ENCODE measurements at regions not wholly inside any gene's neighbourhood (a gene's known extent, or its start where the extent isn't known, plus 50 kb on each side); places are given as distances from the start of the nearest gene placed in this dataset.
"Not testable (repeated sequence)": the region's sequence is repeated elsewhere in the genome, so short reads cannot be mapped to it uniquely, and the experiment has no call there.

DNA sequence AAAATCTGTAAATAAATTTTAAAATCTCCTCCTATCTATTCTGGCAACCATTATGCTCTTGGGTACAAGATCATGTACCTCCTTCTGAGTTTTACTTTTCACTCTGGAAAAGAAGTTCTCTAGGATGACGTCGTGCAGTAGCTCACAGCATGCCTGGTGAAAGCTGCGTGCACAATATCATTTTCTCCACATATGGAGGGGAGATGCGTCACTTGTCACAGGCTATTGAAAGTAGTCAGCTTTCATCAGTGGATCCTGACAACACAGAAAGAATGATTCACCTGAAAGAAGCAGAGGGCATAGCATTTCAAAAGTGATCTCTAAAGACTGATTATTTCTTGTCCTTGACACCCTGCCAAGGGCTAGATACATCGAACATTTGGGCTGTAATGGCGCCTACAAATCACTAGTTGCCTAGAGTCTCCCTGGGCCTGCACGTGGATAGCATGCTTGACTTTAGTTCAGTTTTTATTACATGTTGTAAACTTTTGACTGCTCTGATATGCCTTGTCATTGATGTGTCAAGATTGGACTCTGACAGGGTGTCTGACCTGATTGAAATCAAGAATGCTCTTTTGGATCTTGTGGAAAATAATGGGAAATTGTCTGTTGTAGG lies 1365.6 kb downstream of the OLFM4 start:
- Histone ChIP-seq H3K36me3 (no peaks in the 10 kb centered on the region), H3K9me3 (peaks cover 0 to under 1% (median 0%) of the 10 kb centered on the region in 4 donors), H3K27me3 (no peaks in the 10 kb centered on the region), H3K4me3 (no peak overlapping the region), H3K27ac (no peak overlapping the region), H3K4me1 (no peaks in the 10 kb centered on the region)
- DNase-seq, result no peak
- WGBS, 5 donors, result 67 to 81% (median 71%) methylated on average over 7 of the region's 7 CpGs
- intact Hi-C loops (cut with DNase I; ENCODE audit: low total_unique reads), result no loop called here
- TF ChIP-seq, protein P1, sequence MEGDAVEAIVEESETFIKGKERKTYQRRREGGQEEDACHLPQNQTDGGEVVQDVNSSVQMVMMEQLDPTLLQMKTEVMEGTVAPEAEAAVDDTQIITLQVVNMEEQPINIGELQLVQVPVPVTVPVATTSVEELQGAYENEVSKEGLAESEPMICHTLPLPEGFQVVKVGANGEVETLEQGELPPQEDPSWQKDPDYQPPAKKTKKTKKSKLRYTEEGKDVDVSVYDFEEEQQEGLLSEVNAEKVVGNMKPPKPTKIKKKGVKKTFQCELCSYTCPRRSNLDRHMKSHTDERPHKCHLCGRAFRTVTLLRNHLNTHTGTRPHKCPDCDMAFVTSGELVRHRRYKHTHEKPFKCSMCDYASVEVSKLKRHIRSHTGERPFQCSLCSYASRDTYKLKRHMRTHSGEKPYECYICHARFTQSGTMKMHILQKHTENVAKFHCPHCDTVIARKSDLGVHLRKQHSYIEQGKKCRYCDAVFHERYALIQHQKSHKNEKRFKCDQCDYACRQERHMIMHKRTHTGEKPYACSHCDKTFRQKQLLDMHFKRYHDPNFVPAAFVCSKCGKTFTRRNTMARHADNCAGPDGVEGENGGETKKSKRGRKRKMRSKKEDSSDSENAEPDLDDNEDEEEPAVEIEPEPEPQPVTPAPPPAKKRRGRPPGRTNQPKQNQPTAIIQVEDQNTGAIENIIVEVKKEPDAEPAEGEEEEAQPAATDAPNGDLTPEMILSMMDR (IDR thresholded peaks at IDR 0.05), result no peak
- TF ChIP-seq POLR2AphosphoS5 (IDR thresholded peaks at IDR 0.05) (no peak), EP300 (IDR thresholded peaks at IDR 0.05) (no peak), POLR2A (IDR thresholded peaks at IDR 0.05) (no peak)

DNA sequence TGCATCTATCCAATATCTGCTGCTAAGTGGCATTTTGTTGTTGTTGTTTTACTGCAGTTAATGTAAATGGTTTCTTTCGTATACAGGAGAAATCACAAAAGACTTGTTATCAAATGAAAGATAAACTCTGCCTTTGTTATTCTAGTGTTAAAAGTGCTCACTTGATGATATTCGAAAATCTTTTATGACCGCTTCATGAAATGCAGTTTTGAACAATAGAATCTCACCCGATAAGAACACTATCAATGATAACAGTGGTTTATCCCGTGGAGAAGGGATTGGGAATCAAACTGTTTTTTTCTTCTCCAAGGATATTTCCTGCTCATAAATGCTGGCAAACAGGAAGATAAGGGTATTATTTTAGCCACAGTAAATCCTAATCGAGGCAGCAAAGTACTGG lies 1366.3 kb downstream of the OLFM4 start:
- 30 to 56% (median 45%) methylated on average over 6 of the region's 6 CpGs for WGBS, 5 donors
- Histone ChIP-seq H3K27me3 (no peaks in the 10 kb centered on the region), H3K36me3 (no peaks in the 10 kb centered on the region), H3K9me3 (no peaks in the 10 kb centered on the region), H3K4me3 (no peak overlapping the region), H3K4me1 (no peaks in the 10 kb centered on the region), H3K27ac (no peak overlapping the region)
- TF ChIP-seq POLR2A (IDR thresholded peaks at IDR 0.05) (no peak), EP300 (IDR thresholded peaks at IDR 0.05) (no peak), POLR2AphosphoS5 (IDR thresholded peaks at IDR 0.05) (no peak)
- TF ChIP-seq, protein P1 (IDR thresholded peaks at IDR 0.05), result no peak
- DNase-seq, result no peak
- intact Hi-C loops (cut with DNase I; ENCODE audit: low total_unique reads), result no loop called here

DNA sequence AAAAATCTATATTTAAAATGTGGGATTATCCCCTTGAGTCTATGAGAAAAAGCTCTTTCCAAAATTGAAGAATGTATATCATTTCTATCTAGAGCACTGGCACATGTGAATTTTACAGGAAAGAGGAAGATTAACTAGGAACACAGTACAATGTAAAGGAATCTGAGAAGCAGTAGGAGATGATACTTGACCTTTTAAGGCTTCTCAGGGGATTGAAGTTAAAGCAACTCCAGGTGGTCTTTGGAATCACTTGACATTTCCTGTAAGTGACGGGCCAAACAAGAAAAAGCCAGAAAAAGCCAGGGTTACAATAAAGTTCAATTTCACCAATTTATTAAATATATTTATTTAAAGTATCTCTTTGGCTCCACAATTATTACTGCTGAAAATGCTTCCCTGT lies 1373.9 kb downstream of the OLFM4 start:
- DNase-seq, result no peak
- H3K27me3 ChIP-seq, result no peaks in the 10 kb centered on the region
- H3K27ac ChIP-seq, result no peak overlapping the region
- WGBS, 5 donors, result 62 to 89% (median 83%) methylated on average over 1 of the region's 1 CpG
- H3K4me3 ChIP-seq, result no peak overlapping the region
- no peaks in the 10 kb centered on the region for H3K4me1 ChIP-seq
- peaks cover 0 to under 1% (median under 1%) of the 10 kb centered on the region in 4 donors for H3K9me3 ChIP-seq
- TF ChIP-seq, protein P1 (IDR thresholded peaks at IDR 0.05), result no peak
- TF ChIP-seq EP300 (IDR thresholded peaks at IDR 0.05) (no peak), POLR2AphosphoS5 (IDR thresholded peaks at IDR 0.05) (no peak), POLR2A (IDR thresholded peaks at IDR 0.05) (no peak)
- H3K36me3 ChIP-seq, result no peaks in the 10 kb centered on the region
- intact Hi-C loops (cut with DNase I; ENCODE audit: low total_unique reads), result no loop called here

DNA sequence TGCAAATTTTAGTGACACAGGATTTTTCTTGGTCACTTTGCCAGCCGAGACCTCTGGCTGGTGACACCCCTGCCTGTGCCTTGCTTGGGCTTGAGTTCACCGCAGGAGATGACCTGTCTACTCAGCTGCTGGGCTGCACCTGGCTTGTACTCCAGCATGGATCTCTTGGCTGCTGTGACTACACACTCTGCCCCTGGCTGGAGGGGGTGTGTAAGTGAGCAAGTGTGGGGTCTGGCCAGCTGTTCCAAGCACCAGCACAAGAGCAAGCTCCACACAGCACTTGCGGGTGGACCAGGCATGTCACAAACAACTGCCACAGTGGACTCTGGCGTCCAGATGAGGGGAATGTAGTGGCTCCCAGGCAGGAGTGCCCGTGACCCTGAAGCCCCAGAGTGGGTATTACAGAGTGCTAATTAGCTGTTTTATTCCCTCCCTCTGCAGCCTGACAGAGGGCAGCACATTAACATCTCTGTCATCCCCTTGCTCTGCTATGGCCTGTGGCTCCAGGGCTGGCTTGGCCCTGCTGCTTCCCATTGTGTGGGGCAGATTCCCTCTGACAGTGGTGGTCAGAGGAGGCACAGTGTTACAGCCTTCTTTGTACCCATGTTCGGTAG lies 1387.2 kb downstream of the OLFM4 start:
- H3K36me3 ChIP-seq, result no peaks in the 10 kb centered on the region
- no peak overlapping the region for H3K27ac ChIP-seq
- no peak overlapping the region for H3K4me3 ChIP-seq
- no peak for DNase-seq
- peaks cover 0 to 11% (median 0%) of the 10 kb centered on the region in 4 donors for H3K9me3 ChIP-seq
- WGBS, 5 donors, result 86 to 95% (median 87%) methylated on average over 6 of the region's 6 CpGs
- H3K27me3 ChIP-seq, result no peaks in the 10 kb centered on the region
- no peak for TF ChIP-seq POLR2AphosphoS5 (IDR thresholded peaks at IDR 0.05)
- TF ChIP-seq, protein P1 (IDR thresholded peaks at IDR 0.05), result no peak
- no peak for TF ChIP-seq POLR2A (IDR thresholded peaks at IDR 0.05)
- TF ChIP-seq EP300 (IDR thresholded peaks at IDR 0.05), result no peak
- no peaks in the 10 kb centered on the region for H3K4me1 ChIP-seq
- intact Hi-C loops (cut with DNase I; ENCODE audit: low total_unique reads), result no loop called here

DNA sequence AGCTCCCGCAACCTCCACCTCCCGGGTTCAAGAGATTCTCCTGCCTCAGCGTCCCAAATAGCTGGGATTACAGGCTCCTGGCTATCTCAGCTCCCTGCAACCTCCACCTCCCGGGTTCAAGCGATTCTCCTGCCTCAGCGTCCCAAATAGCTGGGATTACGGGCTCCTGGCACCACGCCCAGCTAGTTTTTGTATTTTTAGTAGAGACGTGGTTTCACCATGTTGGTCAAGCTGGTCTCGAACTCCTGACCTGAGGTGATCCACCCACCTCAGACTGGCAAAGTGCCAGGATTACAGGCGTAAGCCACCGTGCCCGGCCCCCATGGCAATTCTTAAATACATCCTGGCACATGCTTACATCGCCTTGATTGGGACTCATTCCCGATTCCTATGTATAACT lies 1394.3 kb downstream of the OLFM4 start:
- intact Hi-C loops (cut with DNase I; ENCODE audit: low total_unique reads); H3K36me3 ChIP-seq; H3K4me3 ChIP-seq; H3K27me3 ChIP-seq; H3K4me1 ChIP-seq; H3K27ac ChIP-seq; H3K9me3 ChIP-seq; DNase-seq: not testable (repeated sequence)
- WGBS, 5 donors, result 77 to 91% (median 85%) methylated on average over 14 to 15 of the region's 15 CpGs

Data from stomach (tissue), 8 donors.